Glutamatergic neuron (in vitro differentiated cells): ENCODE measurements at regions not wholly inside any gene's neighbourhood (a gene's known extent, or its start where the extent isn't known, plus 50 kb on each side); places are given as distances from the start of the nearest gene placed in this dataset.

ENCODE experiments used
- DNase-seq: peaks from one replicate; pipeline ENCODE4 v3.0.0; 2022
- H3K27ac Mint-ChIP-seq: one replicate; pipeline ENCODE4 v1.8.0; 2020; ENCODE audit warnings: mild to moderate bottlenecking, mixed read lengths, inconsistent platforms; ENCODE audit not compliant: unreplicated experiment
- H3K27me3 Mint-ChIP-seq: one replicate; pipeline ENCODE4 v1.8.0; 2020; ENCODE audit warnings: mild to moderate bottlenecking, moderate library complexity, mixed read lengths, inconsistent platforms; ENCODE audit not compliant: unreplicated experiment
- H3K36me3 Mint-ChIP-seq: one replicate; pipeline ENCODE4 v1.8.0; 2020; ENCODE audit warnings: mild to moderate bottlenecking, mixed read lengths, inconsistent platforms; ENCODE audit not compliant: unreplicated experiment
- H3K4me1 Mint-ChIP-seq: one replicate; pipeline ENCODE4 v1.8.0; 2020; ENCODE audit warnings: mild to moderate bottlenecking, low read depth, mixed read lengths, inconsistent platforms; ENCODE audit not compliant: unreplicated experiment
- H3K4me3 Mint-ChIP-seq: one replicate; pipeline ENCODE4 v1.8.0; 2020; ENCODE audit warnings: mild to moderate bottlenecking, mixed read lengths, inconsistent platforms; ENCODE audit not compliant: unreplicated experiment
- H3K9me3 Mint-ChIP-seq: one replicate; pipeline ENCODE4 v1.8.0; 2020; ENCODE audit warnings: mild to moderate bottlenecking, moderate library complexity, mixed read lengths, inconsistent platforms; ENCODE audit not compliant: unreplicated experiment
- CTCF ChIP-seq: fragments of 200-600 bp; sonication (generic); IDR thresholded peaks from one replicate; pipeline ENCODE4 v1.5.0; 2021; ENCODE audit not compliant: partially characterized antibody, unreplicated experiment

GRCh38 chr1:220407191-220407590, 120.7 kb upstream of the MARK1 start:
- no peak for DNase-seq
- Mint-ChIP-seq H3K27ac (no peak overlapping the region), H3K4me3 (no peak overlapping the region), H3K9me3 (peaks cover 4% of the 10 kb centered on the region), H3K4me1 (peaks cover 18% of the 10 kb centered on the region), H3K27me3 (no peaks in the 10 kb centered on the region), H3K36me3 (no peaks in the 10 kb centered on the region)
- TF ChIP-seq CTCF: no peak

- no peaks in the 10 kb centered on the region for H3K9me3 Mint-ChIP-seq
- H3K27me3 Mint-ChIP-seq: no peaks in the 10 kb centered on the region
- no peaks in the 10 kb centered on the region for H3K36me3 Mint-ChIP-seq
- no peak for TF ChIP-seq CTCF
- no peak overlapping the region for H3K4me3 Mint-ChIP-seq
- no peak for DNase-seq
- no peaks in the 10 kb centered on the region for H3K4me1 Mint-ChIP-seq
- no peak overlapping the region for H3K27ac Mint-ChIP-seq
These were observed 126.0 kb upstream of the RAB3GAP2 start for GRCh38 chr1:220398238-220398637.

GRCh38 chr1:220391491-220391890, 119.2 kb upstream of the RAB3GAP2 start:
- no peak for DNase-seq
- no peaks in the 10 kb centered on the region for H3K4me1 Mint-ChIP-seq
- no peaks in the 10 kb centered on the region for H3K36me3 Mint-ChIP-seq
- no peaks in the 10 kb centered on the region for H3K27me3 Mint-ChIP-seq
- H3K9me3 Mint-ChIP-seq: no peaks in the 10 kb centered on the region
- H3K4me3 Mint-ChIP-seq: no peak overlapping the region
- no peak overlapping the region for H3K27ac Mint-ChIP-seq
- TF ChIP-seq CTCF: no peak

DNA sequence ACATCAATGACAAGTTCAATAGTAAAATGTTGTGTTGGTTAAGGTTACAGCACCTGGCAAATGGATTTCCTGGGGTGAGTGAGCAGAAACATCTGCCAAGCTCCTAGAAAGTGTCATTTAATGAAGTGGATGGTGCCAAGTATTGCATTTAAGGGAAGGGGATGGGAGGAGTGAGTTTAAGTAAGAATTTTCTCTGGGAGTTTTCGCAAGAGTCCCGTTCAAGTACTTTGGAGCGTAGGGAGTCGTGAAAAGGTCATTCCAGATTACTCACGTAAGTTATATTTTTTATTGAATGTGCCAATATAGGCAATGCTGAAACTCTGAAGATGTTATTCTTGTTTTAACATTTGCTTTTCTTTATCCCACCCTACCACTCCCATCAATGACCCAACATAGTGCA, 117.4 kb upstream of the RAB3GAP2 start:
- Mint-ChIP-seq H3K9me3 (no peaks in the 10 kb centered on the region), H3K27me3 (no peaks in the 10 kb centered on the region), H3K4me1 (no peaks in the 10 kb centered on the region), H3K36me3 (peaks cover 7% of the 10 kb centered on the region), H3K27ac (no peak overlapping the region), H3K4me3 (no peak overlapping the region)
- DNase-seq: no peak
- no peak for TF ChIP-seq CTCF

DNA sequence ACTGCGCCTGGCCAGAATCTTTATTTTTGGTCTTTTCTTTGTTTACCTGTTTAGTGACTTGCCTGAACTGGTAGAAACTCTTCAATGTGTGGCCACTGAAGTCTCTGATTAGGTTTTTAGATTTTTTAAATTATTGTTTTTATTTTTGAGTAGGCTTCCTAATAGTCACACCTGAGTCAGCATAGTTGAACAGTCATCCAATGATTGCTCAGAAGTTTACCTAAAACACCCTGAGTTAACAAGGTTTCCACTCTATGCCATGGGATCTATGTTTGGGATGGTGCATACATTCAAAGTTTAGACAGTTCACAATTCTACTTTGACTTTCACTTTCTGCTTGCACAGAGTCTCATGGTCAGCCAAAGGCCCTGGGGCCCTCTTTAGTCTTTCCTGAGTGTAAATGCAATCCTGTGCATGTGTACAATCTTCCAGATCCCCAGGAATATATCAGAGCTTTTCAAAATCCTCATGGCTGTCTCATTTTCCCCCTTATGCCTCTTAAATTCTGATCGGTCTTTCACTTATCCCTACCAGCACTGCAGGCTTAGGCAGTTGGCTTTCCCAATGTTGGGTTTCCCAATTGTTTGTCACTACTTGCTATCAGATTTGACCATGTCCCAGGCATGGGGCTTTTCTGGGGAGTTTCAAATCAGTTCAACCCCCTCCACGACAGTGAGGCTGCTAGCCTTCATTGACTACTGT, 114.4 kb upstream of the RAB3GAP2 start:
- no peak for TF ChIP-seq CTCF
- Mint-ChIP-seq H3K27me3 (peaks cover 5% of the 10 kb centered on the region), H3K9me3 (peaks cover 6% of the 10 kb centered on the region), H3K4me3 (no peak overlapping the region), H3K36me3 (peaks cover 7% of the 10 kb centered on the region), H3K27ac (no peak overlapping the region), H3K4me1 (peaks cover 24% of the 10 kb centered on the region)
- DNase-seq: no peak
